Brain microvascular endothelial cell (primary cell): ENCODE measurements at regions not wholly inside any gene's neighbourhood (a gene's known extent, or its start where the extent isn't known, plus 50 kb on each side); places are given as distances from the start of the nearest gene placed in this dataset.

ENCODE experiments used
- DNase-seq: peaks from one replicate; pipeline ENCODE4 v3.0.0-alpha.2; 2020
- H3K27ac ChIP-seq: fragments of 250-450 bp; sonication (Bioruptor Pico); 2 replicates; pipeline ENCODE4 v1.5.1; 2020; ENCODE audit warnings: mild to moderate bottlenecking, moderate library complexity
- H3K27me3 ChIP-seq: fragments of 250-450 bp; sonication (Bioruptor Pico); replicated peaks from 2 replicates; pipeline ENCODE4 v1.5.1; 2020; ENCODE audit warnings: mild to moderate bottlenecking
- H3K36me3 ChIP-seq: fragments of 250-450 bp; sonication (Bioruptor Pico); replicated peaks from 2 replicates; pipeline ENCODE4 v1.5.1; 2020; ENCODE audit warnings: mild to moderate bottlenecking
- H3K4me3 ChIP-seq: 2 replicates; pipeline ENCODE4 v1.5.1; 2011; ENCODE audit warnings: low read depth, mild to moderate bottlenecking, control low read depth, low read length, moderate library complexity
- in situ Hi-C: cut with HindIII; loops from 2 replicates; pipeline ENCODE4 v1.10.0; 2017; ENCODE audit warnings: low sequenced_read_pairs, low pct_ligation_motif_present
- TF ChIP-seq, protein P1 (sequence below): IDR thresholded peaks from 2 replicates; pipeline ENCODE4 v1.5.1; 2011; ENCODE audit warnings: low read depth, mild to moderate bottlenecking, moderate library complexity, low read length, control low read depth, inconsistent platforms; ENCODE audit errors: missing control alignments

GRCh38 chr1:105326886-105327285 lies 1577.2 kb downstream of the AMY1C start:
- Histone ChIP-seq H3K4me3 (no peak overlapping the region), H3K27me3 (no peaks in the 10 kb centered on the region), H3K36me3 (no peaks in the 10 kb centered on the region), H3K27ac (no peak overlapping the region)
- TF ChIP-seq, protein P1, sequence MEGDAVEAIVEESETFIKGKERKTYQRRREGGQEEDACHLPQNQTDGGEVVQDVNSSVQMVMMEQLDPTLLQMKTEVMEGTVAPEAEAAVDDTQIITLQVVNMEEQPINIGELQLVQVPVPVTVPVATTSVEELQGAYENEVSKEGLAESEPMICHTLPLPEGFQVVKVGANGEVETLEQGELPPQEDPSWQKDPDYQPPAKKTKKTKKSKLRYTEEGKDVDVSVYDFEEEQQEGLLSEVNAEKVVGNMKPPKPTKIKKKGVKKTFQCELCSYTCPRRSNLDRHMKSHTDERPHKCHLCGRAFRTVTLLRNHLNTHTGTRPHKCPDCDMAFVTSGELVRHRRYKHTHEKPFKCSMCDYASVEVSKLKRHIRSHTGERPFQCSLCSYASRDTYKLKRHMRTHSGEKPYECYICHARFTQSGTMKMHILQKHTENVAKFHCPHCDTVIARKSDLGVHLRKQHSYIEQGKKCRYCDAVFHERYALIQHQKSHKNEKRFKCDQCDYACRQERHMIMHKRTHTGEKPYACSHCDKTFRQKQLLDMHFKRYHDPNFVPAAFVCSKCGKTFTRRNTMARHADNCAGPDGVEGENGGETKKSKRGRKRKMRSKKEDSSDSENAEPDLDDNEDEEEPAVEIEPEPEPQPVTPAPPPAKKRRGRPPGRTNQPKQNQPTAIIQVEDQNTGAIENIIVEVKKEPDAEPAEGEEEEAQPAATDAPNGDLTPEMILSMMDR: no peak
- no peak for DNase-seq
- in situ Hi-C loops: no loop called here

GRCh38 chr1:105337420-105337819 lies 1587.7 kb downstream of the AMY1C start:
- H3K4me3 ChIP-seq: no peak overlapping the region
- in situ Hi-C loops: no loop called here
- no peak for DNase-seq
- TF ChIP-seq, protein P1: no peak
- H3K36me3 ChIP-seq: no peaks in the 10 kb centered on the region
- H3K27me3 ChIP-seq: no peaks in the 10 kb centered on the region
- no peak overlapping the region for H3K27ac ChIP-seq

DNA sequence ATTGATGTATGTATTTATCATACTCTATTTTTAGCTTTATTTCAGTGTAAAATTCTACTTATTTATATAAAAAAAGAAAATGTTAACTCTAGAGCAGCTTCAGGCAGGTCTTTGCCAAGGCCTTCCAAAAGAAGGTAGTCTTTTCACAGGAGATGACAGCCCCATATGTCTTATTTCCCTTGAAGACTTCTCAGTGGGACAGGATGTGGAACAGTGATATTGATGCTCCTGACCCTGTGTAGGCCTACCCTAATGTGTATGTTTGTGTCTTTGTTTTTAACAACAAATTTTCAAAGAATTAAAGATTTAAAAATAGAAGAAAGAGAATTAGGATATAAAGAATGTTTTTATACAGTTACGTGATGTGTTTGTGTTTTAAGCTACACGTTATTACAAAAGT lies 1593.6 kb downstream of the AMY1C start:
- Histone ChIP-seq H3K36me3 (no peaks in the 10 kb centered on the region), H3K27ac (no peak overlapping the region), H3K27me3 (no peaks in the 10 kb centered on the region), H3K4me3 (no peak overlapping the region)
- in situ Hi-C loops: no loop called here
- TF ChIP-seq, protein P1: no peak
- no peak for DNase-seq

DNA sequence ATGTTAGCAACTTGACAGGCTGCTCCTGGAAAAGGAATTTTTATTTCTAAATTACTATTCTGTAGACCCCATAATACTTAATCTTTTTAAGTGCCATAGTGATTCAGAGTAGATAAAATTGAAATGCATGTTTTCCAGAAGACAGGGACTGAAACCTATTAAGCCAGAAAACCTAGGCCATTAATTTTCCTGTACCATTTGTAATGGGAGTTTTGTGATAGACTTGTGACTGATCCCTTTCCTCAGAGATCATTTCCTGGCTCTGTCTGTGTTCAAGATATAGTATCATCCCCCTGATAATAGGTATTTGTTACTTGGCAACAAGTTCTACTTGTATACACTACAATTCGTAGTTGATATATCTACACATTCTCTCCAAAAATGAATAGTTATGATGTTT lies 1609.8 kb downstream of the AMY1C start:
- in situ Hi-C loops: no loop called here
- no peaks in the 10 kb centered on the region for H3K36me3 ChIP-seq
- TF ChIP-seq, protein P1: no peak
- no peak overlapping the region for H3K27ac ChIP-seq
- no peak overlapping the region for H3K4me3 ChIP-seq
- no peaks in the 10 kb centered on the region for H3K27me3 ChIP-seq
- DNase-seq: no peak

GRCh38 chr1:105362438-105362837 lies 1612.7 kb downstream of the AMY1C start:
- DNase-seq: no peak
- no peaks in the 10 kb centered on the region for H3K36me3 ChIP-seq
- in situ Hi-C loops: no loop called here
- no peak overlapping the region for H3K4me3 ChIP-seq
- no peaks in the 10 kb centered on the region for H3K27me3 ChIP-seq
- TF ChIP-seq, protein P1: no peak
- H3K27ac ChIP-seq: no peak overlapping the region

- Histone ChIP-seq H3K27ac (no peak overlapping the region), H3K4me3 (no peak overlapping the region), H3K27me3 (no peaks in the 10 kb centered on the region), H3K36me3 (no peaks in the 10 kb centered on the region)
- TF ChIP-seq, protein P1: no peak
- in situ Hi-C loops: no loop called here
- DNase-seq: no peak
These were observed 1618.7 kb downstream of the AMY1C start for GRCh38 chr1:105368446-105368845.
